H1 (cell line): ENCODE measurements at regions not wholly inside any gene's neighbourhood (a gene's known extent, or its start where the extent isn't known, plus 50 kb on each side); places are given as distances from the start of the nearest gene placed in this dataset.

ENCODE experiments used
- CTCF ChIA-PET: fragments of 300-600 bp; sonication (Branson Sonifier 250); formaldehyde crosslinking; loops from one replicate; lab custom pipeline; 2021; ENCODE audit not compliant: partially characterized antibody; lab: Charles Lee
- POLR2A ChIA-PET: fragments of 300-600 bp; sonication (Branson Sonifier 250); formaldehyde crosslinking; loops from one replicate; lab custom pipeline; 2021; ENCODE audit warnings: inconsistent platforms; ENCODE audit not compliant: partially characterized antibody; lab: Charles Lee
- DNase-seq, 2 experiments: peaks; one replicate each; pipeline versions ENCODE4 v3.0.0 to v3.0.0-alpha.2; 2010 to 2022; ENCODE audit warnings: low spot score in 2 of 2, low read depth in 1 of 2, mixed read lengths in 1 of 2
- FAIRE-seq: peaks from 2 replicates; lab custom pipeline; 2011; peaks lifted over from hg19 to GRCh38; lab: Jason Lieb, UNC
- H2AFZ ChIP-seq: 2 replicates; pipeline ENCODE4 v1.8.1; 2012; ENCODE audit warnings: low read length, inconsistent platforms
- H2AK5ac ChIP-seq: 2 replicates; pipeline ENCODE4 v1.6.1; 2013; ENCODE audit warnings: low read depth, low read length
- H2BK120ac ChIP-seq: replicated peaks from 2 replicates; pipeline ENCODE3; 2013; ENCODE audit warnings: low read depth, low read length, inconsistent platforms
- H2BK12ac ChIP-seq: 2 replicates; pipeline ENCODE4 v1.6.1; 2013; ENCODE audit warnings: low read depth, low read length
- H2BK15ac ChIP-seq: 2 replicates; pipeline ENCODE4 v1.6.1; 2013; ENCODE audit warnings: low read length
- H2BK20ac ChIP-seq: 2 replicates; pipeline ENCODE4 v1.6.1; 2013; ENCODE audit warnings: low read length
- H2BK5ac ChIP-seq: 2 replicates; pipeline ENCODE4 v1.6.1; 2013; ENCODE audit warnings: low read depth, low read length
- H3K14ac ChIP-seq: 2 replicates; pipeline ENCODE4 v1.6.1; 2013; ENCODE audit warnings: inconsistent platforms; ENCODE audit not compliant: insufficient read length
- H3K18ac ChIP-seq: 2 replicates; pipeline ENCODE4 v1.6.1; 2013; ENCODE audit warnings: low read length; ENCODE audit errors: extremely low read depth
- H3K23ac ChIP-seq: 2 replicates; pipeline ENCODE4 v1.6.1; 2013; ENCODE audit warnings: inconsistent platforms; ENCODE audit not compliant: insufficient read length
- H3K23me2 ChIP-seq: 2 replicates; pipeline ENCODE4 v1.6.1; 2013; ENCODE audit warnings: low read depth, low read length
- H3K27ac ChIP-seq: 2 replicates; pipeline ENCODE4 v1.6.1; 2011; ENCODE audit warnings: low read depth, low read length, inconsistent platforms
- H3K27me3 ChIP-seq, 4 experiments: replicated peaks in 1 of 4; 1 replicate in 1 of 4; 2 replicates in 3 of 4; pipeline versions ENCODE4 v1.6.1 to v1.8.1; 2011 to 2013; ENCODE audit warnings: low read length in 3 of 4, mild to moderate bottlenecking in 3 of 4, inconsistent platforms in 2 of 4, mixed read lengths in 2 of 4, moderate library complexity in 1 of 4; ENCODE audit not compliant: control insufficient read depth in 3 of 4, insufficient read depth in 3 of 4; ENCODE audit errors: extremely low read depth in 1 of 4
- H3K36me3 ChIP-seq, 4 experiments: 2 replicates each; pipeline versions ENCODE4 v1.6.1 to v1.8.1; 2011 to 2013; ENCODE audit warnings: mild to moderate bottlenecking in 4 of 4, low read length in 3 of 4, moderate library complexity in 2 of 4, control low read depth in 1 of 4, inconsistent platforms in 1 of 4; ENCODE audit not compliant: insufficient read depth in 4 of 4, control insufficient read depth in 2 of 4
- H3K4ac ChIP-seq: replicated peaks from 2 replicates; pipeline ENCODE3; 2013; ENCODE audit warnings: low read length, low read depth, mixed read lengths, inconsistent platforms; ENCODE audit not compliant: insufficient read length
- H3K4me1 ChIP-seq, 4 experiments: replicated peaks in 1 of 4; 1 replicate in 1 of 4; 2 replicates in 3 of 4; pipeline versions ENCODE4 v1.6.1 to v1.8.1; 2011 to 2013; ENCODE audit warnings: low read length in 3 of 4, inconsistent platforms in 2 of 4, mixed read lengths in 1 of 4; ENCODE audit not compliant: insufficient read depth in 4 of 4, control insufficient read depth in 3 of 4
- H3K4me2 ChIP-seq, 2 experiments: 2 replicates each; pipeline versions ENCODE4 v1.6.1 to v1.8.1; 2011 to 2013; ENCODE audit warnings: low read depth in 2 of 2, low read length in 2 of 2, control low read depth in 1 of 2, inconsistent platforms in 1 of 2, mild to moderate bottlenecking in 1 of 2; ENCODE audit not compliant: insufficient read depth in 1 of 2
- H3K4me3 ChIP-seq, 4 experiments: fragments of 200-600, 300-600 bp in 1 of 4; sonication (generic), shearing (Covaris generic), sonication (Bioruptor Twin) in 1 of 4; 2 replicates each; pipeline versions ENCODE4 v1.5.1 to v1.8.1; 2011 to 2016; ENCODE audit warnings: low read length in 4 of 4, low read depth in 3 of 4, control low read depth in 2 of 4, inconsistent platforms in 2 of 4, mild to moderate bottlenecking in 2 of 4, mixed read lengths in 1 of 4, moderate library complexity in 1 of 4; ENCODE audit not compliant: insufficient read depth in 2 of 4; ENCODE audit errors: extremely low read depth in 1 of 4
- H3K56ac ChIP-seq: replicated peaks from 2 replicates; pipeline ENCODE3; 2013; ENCODE audit warnings: low read depth, mild to moderate bottlenecking, mixed read lengths, low read length, inconsistent platforms; ENCODE audit not compliant: insufficient read length
- H3K79me1 ChIP-seq: 2 replicates; pipeline ENCODE4 v1.6.1; 2013; ENCODE audit warnings: low read depth, low read length, control low read depth
- H3K79me2 ChIP-seq, 2 experiments: 2 replicates each; pipeline versions ENCODE4 v1.6.1 to v1.8.1; 2012 to 2013; ENCODE audit warnings: low read length in 2 of 2, mild to moderate bottlenecking in 2 of 2, inconsistent platforms in 1 of 2; ENCODE audit not compliant: insufficient read depth in 2 of 2, control insufficient read depth in 1 of 2
- H3K9ac ChIP-seq, 4 experiments: replicated peaks in 1 of 4; 1 replicate in 1 of 4; 2 replicates in 3 of 4; pipeline versions ENCODE4 v1.6.1 to v1.8.1; 2011 to 2013; ENCODE audit warnings: low read depth in 3 of 4, low read length in 3 of 4, control low read depth in 2 of 4, mild to moderate bottlenecking in 2 of 4, moderate library complexity in 2 of 4, inconsistent platforms in 1 of 4; ENCODE audit errors: extremely low read depth in 1 of 4
- H3K9me3 ChIP-seq, 2 experiments: 2 replicates each; pipeline versions ENCODE4 v1.6.1 to v1.8.1; 2012 to 2013; ENCODE audit warnings: mild to moderate bottlenecking in 2 of 2, moderate library complexity in 2 of 2, control low read depth in 1 of 2, inconsistent platforms in 1 of 2, low read depth in 1 of 2, low read length in 1 of 2, mixed read lengths in 1 of 2; ENCODE audit not compliant: insufficient read depth in 2 of 2
- H4K20me1 ChIP-seq, 2 experiments: replicated peaks in 1 of 2; 2 replicates each; pipeline versions ENCODE3 to v1.8.1; 2011 to 2013; ENCODE audit warnings: inconsistent platforms in 2 of 2, low read length in 2 of 2, mild to moderate bottlenecking in 1 of 2; ENCODE audit not compliant: insufficient read depth in 2 of 2, control insufficient read depth in 1 of 2
- H4K5ac ChIP-seq: 2 replicates; pipeline ENCODE4 v1.6.1; 2013; ENCODE audit warnings: low read length, low read depth, mixed read lengths, inconsistent platforms; ENCODE audit not compliant: insufficient read length
- H4K8ac ChIP-seq: 2 replicates; pipeline ENCODE4 v1.8.0; 2013; ENCODE audit warnings: mild to moderate bottlenecking, moderate library complexity, low read length, inconsistent platforms; ENCODE audit not compliant: insufficient read depth; ENCODE audit errors: extremely low read depth
- H4K91ac ChIP-seq: replicated peaks from 2 replicates; pipeline ENCODE3; 2013; ENCODE audit warnings: low read length, mixed read lengths, inconsistent platforms; ENCODE audit not compliant: insufficient read length
- GTF2F1 ChIP-seq: IDR thresholded peaks from 2 replicates; pipeline ENCODE4 v1.6.1; 2012; ENCODE audit warnings: low read depth, low read length, improper control_type of control experiment, borderline replicate concordance
- SAP30 ChIP-seq: fragments of 300-600 bp; sonication (generic); IDR thresholded peaks from 2 replicates; pipeline ENCODE4 v1.7.1; 2012; ENCODE audit warnings: low read length, moderate library complexity, mild to moderate bottlenecking, inconsistent platforms; ENCODE audit not compliant: insufficient read depth, insufficient replicate concordance
- SP2 ChIP-seq: IDR thresholded peaks from 2 replicates; pipeline ENCODE4 v1.6.1; 2012; ENCODE audit warnings: mild to moderate bottlenecking, low read length, inconsistent platforms
- WGBS, 2 experiments: shearing (Covaris generic) in 1 of 2; methylation state at CpG; one replicate each; pipeline versions ENCODE4 v1.1.6 to v1.1.7; 2013 to 2015; ENCODE audit warnings: low lambda C conversion rate in 2 of 2, mixed read lengths in 2 of 2, inconsistent platforms in 1 of 2, low coverage in 1 of 2, missing lambda C conversion rate in 1 of 2; ENCODE audit not compliant: insufficient replicate concordance in 2 of 2, insufficient coverage in 1 of 2, insufficient read length in 1 of 2; ENCODE audit errors: extremely low coverage in 1 of 2, missing lambda C conversion rate in 1 of 2; 5-methylcytosine and 5-hydroxymethylcytosine counted together

DNA sequence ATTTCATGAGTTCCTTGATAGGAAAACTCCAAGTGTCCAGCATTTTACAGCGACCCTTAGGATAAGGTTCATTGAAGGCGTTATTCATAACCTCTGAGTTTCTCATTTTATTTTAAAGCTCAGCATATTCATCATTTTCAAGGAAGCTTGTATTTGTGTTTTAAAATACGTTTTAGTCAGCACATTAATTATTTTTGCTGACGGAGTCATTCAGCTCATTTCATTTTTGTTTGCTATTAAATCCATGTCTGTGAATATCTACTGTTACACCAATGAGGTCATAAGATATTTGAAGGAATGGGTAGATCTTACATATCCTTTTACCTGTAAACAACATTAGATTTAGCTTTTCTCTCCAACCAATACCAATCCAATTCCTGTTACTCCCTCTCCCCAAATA, 1766.3 kb upstream of the PCDH10 start:
- no peak overlapping the region for H3K27ac ChIP-seq
- no peak overlapping the region for H3K23ac ChIP-seq
- H4K20me1 ChIP-seq, result no peaks in the 10 kb centered on the region
- no peak overlapping the region for H2BK5ac ChIP-seq
- no peak for DNase-seq
- H3K9me3 ChIP-seq, result peaks cover 0 to 3% of the 10 kb centered on the region in 2 experiments; a peak in 1 of 4 replicates
- H3K9ac ChIP-seq, result no peak overlapping the region
- no peak overlapping the region for H2BK20ac ChIP-seq
- no peak overlapping the region for H3K18ac ChIP-seq
- no peak overlapping the region for H3K14ac ChIP-seq
- H4K8ac ChIP-seq, result no peak overlapping the region
- H2BK120ac ChIP-seq, result no peak overlapping the region
- no peak overlapping the region for H3K4ac ChIP-seq
- no peaks in the 10 kb centered on the region for H3K23me2 ChIP-seq
- no peak overlapping the region for H2AFZ ChIP-seq
- no peak overlapping the region for H3K56ac ChIP-seq
- H3K4me3 ChIP-seq, result no peak overlapping the region
- H2AK5ac ChIP-seq, result no peak overlapping the region
- H3K4me2 ChIP-seq, result no peak overlapping the region
- no peaks in the 10 kb centered on the region for H3K27me3 ChIP-seq
- TF ChIP-seq SP2, result no peak
- TF ChIP-seq SAP30, result no peak
- TF ChIP-seq GTF2F1, result no peak
- H3K79me2 ChIP-seq, result no peaks in the 10 kb centered on the region
- 92% methylated on average over 4 of the region's 4 CpGs; no CpG with 5 or more reads in 1 of the 2 experiments for WGBS, 2 experiments
- ChIA-PET CTCF (no interaction called here), POLR2A (no interaction called here)
- H2BK12ac ChIP-seq, result no peak overlapping the region
- H3K36me3 ChIP-seq, result no peaks in the 10 kb centered on the region
- H3K4me1 ChIP-seq, result no peaks in the 10 kb centered on the region
- no peaks in the 10 kb centered on the region for H3K79me1 ChIP-seq
- H4K5ac ChIP-seq, result no peak overlapping the region
- FAIRE-seq, result no peak
- no peak overlapping the region for H4K91ac ChIP-seq
- no peak overlapping the region for H2BK15ac ChIP-seq
